T-helper 1 cell treated with Interleukin-12 subunit alpha and Interleukin-12 subunit beta and Interleukin-4 antibody, amounts not matched to agents 30 μg/mL and 1 μg/mL, for 36 hours (primary cell): ENCODE measurements at regions not wholly inside any gene's neighbourhood (a gene's known extent, or its start where the extent isn't known, plus 50 kb on each side); places are given as distances from the start of the nearest gene placed in this dataset.
"Not testable (repeated sequence)": the region's sequence is repeated elsewhere in the genome, so short reads cannot be mapped to it uniquely, and the experiment has no call there.

Source experiments
- H3K27ac Mint-ChIP-seq: one replicate; pipeline ENCODE4 v1.8.0; 2021; ENCODE audit warnings: mild to moderate bottlenecking, mixed read lengths
- H3K27me3 Mint-ChIP-seq: one replicate; pipeline ENCODE4 v1.8.0; 2021; ENCODE audit warnings: low read depth, mixed read lengths
- H3K36me3 Mint-ChIP-seq: one replicate; pipeline ENCODE4 v1.8.0; 2021; ENCODE audit warnings: low read depth, mixed read lengths
- H3K4me1 Mint-ChIP-seq: one replicate; pipeline ENCODE4 v1.8.0; 2021; ENCODE audit warnings: low read depth, mixed read lengths
- H3K4me3 Mint-ChIP-seq: one replicate; pipeline ENCODE4 v1.8.0; 2021; ENCODE audit warnings: mild to moderate bottlenecking, moderate library complexity, mixed read lengths
- H3K9me3 Mint-ChIP-seq: one replicate; pipeline ENCODE4 v1.8.0; 2021; ENCODE audit warnings: mixed read lengths

GRCh38 chr7:153930696-153931095 lies 121.5 kb upstream of the DPP6 start:
- H3K9me3 Mint-ChIP-seq, result peaks cover 21% of the 10 kb centered on the region
- no peaks in the 10 kb centered on the region for H3K36me3 Mint-ChIP-seq
- H3K4me1 Mint-ChIP-seq, result no peaks in the 10 kb centered on the region
- H3K27me3 Mint-ChIP-seq, result no peaks in the 10 kb centered on the region
- no peak overlapping the region for H3K27ac Mint-ChIP-seq
- no peak overlapping the region for H3K4me3 Mint-ChIP-seq

- Mint-ChIP-seq H3K4me3 (no peak overlapping the region), H3K9me3 (peaks cover 14% of the 10 kb centered on the region)
Observed at GRCh38 chr7:153934048-153934447, 118.2 kb upstream of the DPP6 start.

GRCh38 chr7:153934629-153935028 lies 117.6 kb upstream of the DPP6 start:
- Mint-ChIP-seq H3K36me3 (no peaks in the 10 kb centered on the region), H3K4me3 (no peak overlapping the region), H3K27ac (no peak overlapping the region), H3K9me3 (peaks cover 10% of the 10 kb centered on the region), H3K4me1 (no peaks in the 10 kb centered on the region), H3K27me3 (no peaks in the 10 kb centered on the region)

More at GRCh38 chr7:153934048-153934447, 118.2 kb upstream of the DPP6 start:
- no peaks in the 10 kb centered on the region for H3K27me3 Mint-ChIP-seq
- H3K36me3 Mint-ChIP-seq, result no peaks in the 10 kb centered on the region
- no peak overlapping the region for H3K27ac Mint-ChIP-seq
- H3K4me1 Mint-ChIP-seq, result no peaks in the 10 kb centered on the region

GRCh38 chr7:153935095-153935494 lies 117.1 kb upstream of the DPP6 start:
- H3K4me1 Mint-ChIP-seq, result no peaks in the 10 kb centered on the region
- H3K36me3 Mint-ChIP-seq, result no peaks in the 10 kb centered on the region
- no peak overlapping the region for H3K4me3 Mint-ChIP-seq
- no peak overlapping the region for H3K27ac Mint-ChIP-seq
- H3K27me3 Mint-ChIP-seq, result no peaks in the 10 kb centered on the region
- peaks cover 10% of the 10 kb centered on the region for H3K9me3 Mint-ChIP-seq

- Mint-ChIP-seq H3K27ac (no peak overlapping the region), H3K27me3 (no peaks in the 10 kb centered on the region), H3K36me3 (no peaks in the 10 kb centered on the region), H3K4me3 (no peak overlapping the region), H3K9me3 (peaks cover 13% of the 10 kb centered on the region), H3K4me1 (no peaks in the 10 kb centered on the region)
Observed at GRCh38 chr7:153938451-153938850, 113.7 kb upstream of the DPP6 start.

- H3K9me3 Mint-ChIP-seq, result peaks cover 9% of the 10 kb centered on the region
- no peaks in the 10 kb centered on the region for H3K27me3 Mint-ChIP-seq
- H3K27ac Mint-ChIP-seq, result no peak overlapping the region
- no peak overlapping the region for H3K4me3 Mint-ChIP-seq
- H3K4me1 Mint-ChIP-seq, result no peaks in the 10 kb centered on the region
- no peaks in the 10 kb centered on the region for H3K36me3 Mint-ChIP-seq
Observed at GRCh38 chr7:153939177-153939576, 113.0 kb upstream of the DPP6 start.

GRCh38 chr7:153939654-153940053 lies 112.5 kb upstream of the DPP6 start:
- Mint-ChIP-seq H3K4me3 (no peak overlapping the region), H3K4me1 (no peaks in the 10 kb centered on the region), H3K9me3 (peaks cover 9% of the 10 kb centered on the region), H3K27ac (no peak overlapping the region), H3K27me3 (no peaks in the 10 kb centered on the region), H3K36me3 (no peaks in the 10 kb centered on the region)

- Mint-ChIP-seq H3K4me1 (no peaks in the 10 kb centered on the region), H3K9me3 (peaks cover 9% of the 10 kb centered on the region)
Observed at GRCh38 chr7:153941061-153941460, 111.1 kb upstream of the DPP6 start.

GRCh38 chr7:153942036-153942435 lies 110.2 kb upstream of the DPP6 start:
- Mint-ChIP-seq H3K27me3 (no peaks in the 10 kb centered on the region), H3K4me1 (no peaks in the 10 kb centered on the region)

More at GRCh38 chr7:153941061-153941460, 111.1 kb upstream of the DPP6 start:
- Mint-ChIP-seq H3K27me3 (no peaks in the 10 kb centered on the region), H3K4me3 (no peak overlapping the region), H3K36me3 (no peaks in the 10 kb centered on the region), H3K27ac (no peak overlapping the region)

GRCh38 chr7:153943457-153943856 lies 108.7 kb upstream of the DPP6 start:
- Mint-ChIP-seq H3K4me1 (no peaks in the 10 kb centered on the region), H3K9me3 (peaks cover 13% of the 10 kb centered on the region), H3K27me3 (no peaks in the 10 kb centered on the region), H3K4me3 (no peak overlapping the region), H3K27ac (no peak overlapping the region), H3K36me3 (no peaks in the 10 kb centered on the region)

More at GRCh38 chr7:153942036-153942435, 110.2 kb upstream of the DPP6 start:
- H3K9me3 Mint-ChIP-seq, result peaks cover 9% of the 10 kb centered on the region
- no peak overlapping the region for H3K27ac Mint-ChIP-seq
- H3K4me3 Mint-ChIP-seq, result no peak overlapping the region
- H3K36me3 Mint-ChIP-seq, result no peaks in the 10 kb centered on the region

- Mint-ChIP-seq H3K4me3 (no peak overlapping the region), H3K9me3 (peaks cover 10% of the 10 kb centered on the region), H3K27ac (no peak overlapping the region), H3K36me3 (no peaks in the 10 kb centered on the region), H3K27me3 (no peaks in the 10 kb centered on the region), H3K4me1 (no peaks in the 10 kb centered on the region)
Observed at GRCh38 chr7:153943861-153944260, 108.3 kb upstream of the DPP6 start.

GRCh38 chr7:153948060-153948459 lies 104.1 kb upstream of the DPP6 start:
- peaks cover 7% of the 10 kb centered on the region for H3K9me3 Mint-ChIP-seq
- no peak overlapping the region for H3K27ac Mint-ChIP-seq
- no peaks in the 10 kb centered on the region for H3K27me3 Mint-ChIP-seq
- H3K36me3 Mint-ChIP-seq, result no peaks in the 10 kb centered on the region
- H3K4me3 Mint-ChIP-seq, result no peak overlapping the region
- no peaks in the 10 kb centered on the region for H3K4me1 Mint-ChIP-seq

GRCh38 chr7:153951316-153951715 lies 100.9 kb upstream of the DPP6 start:
- Mint-ChIP-seq H3K9me3 (peaks cover 12% of the 10 kb centered on the region), H3K4me1 (no peaks in the 10 kb centered on the region), H3K27ac (no peak overlapping the region), H3K27me3 (no peaks in the 10 kb centered on the region), H3K36me3 (no peaks in the 10 kb centered on the region), H3K4me3 (no peak overlapping the region)

GRCh38 chr7:153954477-153954876 lies 97.7 kb upstream of the DPP6 start:
- Mint-ChIP-seq H3K4me1 (no peaks in the 10 kb centered on the region), H3K4me3 (no peak overlapping the region)

GRCh38 chr7:153957677-153958076 lies 94.5 kb upstream of the DPP6 start:
- not testable (repeated sequence) for H3K9me3 Mint-ChIP-seq, H3K4me3 Mint-ChIP-seq, H3K27ac Mint-ChIP-seq, H3K27me3 Mint-ChIP-seq, H3K4me1 Mint-ChIP-seq, H3K36me3 Mint-ChIP-seq

More at GRCh38 chr7:153954477-153954876, 97.7 kb upstream of the DPP6 start:
- Mint-ChIP-seq H3K36me3 (no peaks in the 10 kb centered on the region), H3K27ac (no peak overlapping the region), H3K9me3 (peaks cover 8% of the 10 kb centered on the region), H3K27me3 (no peaks in the 10 kb centered on the region)

GRCh38 chr7:153958381-153958780 lies 93.8 kb upstream of the DPP6 start:
- H3K4me1 Mint-ChIP-seq, H3K27ac Mint-ChIP-seq, H3K9me3 Mint-ChIP-seq, H3K36me3 Mint-ChIP-seq, H3K4me3 Mint-ChIP-seq, H3K27me3 Mint-ChIP-seq: not testable (repeated sequence)
